SW480 (cell line): ENCODE measurements at regions not wholly inside any gene's neighbourhood (a gene's known extent, or its start where the extent isn't known, plus 50 kb on each side); places are given as distances from the start of the nearest gene placed in this dataset.

Source experiments
- DNase-seq: peaks from one replicate; pipeline ENCODE4 v3.0.0-alpha.2; 2016; ENCODE audit warnings: low spot score

DNA sequence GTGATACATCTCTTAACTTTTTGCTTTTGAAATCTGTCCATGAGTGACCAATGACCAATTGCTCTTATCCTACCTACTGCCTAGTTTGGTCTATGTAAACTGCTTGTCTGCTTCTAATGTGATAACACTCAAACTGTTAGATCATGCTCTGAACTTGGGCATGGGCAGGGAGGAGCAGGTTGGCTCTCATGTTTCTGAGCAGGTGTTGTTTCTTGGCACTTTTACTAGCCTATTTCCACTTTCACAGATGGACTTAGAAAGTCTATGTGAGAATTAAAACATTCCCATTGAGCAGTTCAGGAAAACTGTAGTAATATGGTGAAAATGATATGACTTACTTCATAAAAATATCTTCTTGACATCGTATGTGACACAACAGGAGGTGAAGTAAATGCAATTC lies 538.4 kb downstream of the HACE1 start:
- no peak for DNase-seq

DNA sequence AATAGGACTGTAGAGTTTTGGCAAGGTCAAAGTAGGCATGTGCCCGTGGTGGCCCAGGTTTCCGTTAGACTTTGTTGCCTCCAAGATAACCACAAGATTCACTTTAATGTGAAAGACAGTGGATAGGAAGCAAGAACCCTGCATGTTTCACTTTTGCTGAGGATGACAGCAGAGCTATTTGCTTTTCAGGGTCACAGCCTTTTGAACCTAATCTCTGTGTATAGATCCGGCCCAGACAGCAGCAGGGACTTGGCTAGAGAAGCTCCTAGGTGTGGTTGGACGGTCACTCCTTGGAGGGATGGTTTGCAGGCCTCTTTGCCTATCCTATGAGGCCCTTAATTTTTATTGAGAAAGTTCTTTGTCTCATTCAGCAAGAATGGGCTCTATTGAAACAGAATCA lies 538.8 kb downstream of the HACE1 start:
- no peak for DNase-seq

GRCh38 chr6:104312851-104313250 lies 546.9 kb downstream of the HACE1 start:
- no peak for DNase-seq

- no peak for DNase-seq
Measured at GRCh38 chr6:104306211-104306610, 553.5 kb downstream of the HACE1 start.

- DNase-seq, result no peak
Measured at GRCh38 chr6:104305206-104305605, 554.5 kb downstream of the HACE1 start.

- DNase-seq, result peak; percentile 8
Measured at GRCh38 chr6:104301951-104302350, 557.8 kb downstream of the HACE1 start.

DNA sequence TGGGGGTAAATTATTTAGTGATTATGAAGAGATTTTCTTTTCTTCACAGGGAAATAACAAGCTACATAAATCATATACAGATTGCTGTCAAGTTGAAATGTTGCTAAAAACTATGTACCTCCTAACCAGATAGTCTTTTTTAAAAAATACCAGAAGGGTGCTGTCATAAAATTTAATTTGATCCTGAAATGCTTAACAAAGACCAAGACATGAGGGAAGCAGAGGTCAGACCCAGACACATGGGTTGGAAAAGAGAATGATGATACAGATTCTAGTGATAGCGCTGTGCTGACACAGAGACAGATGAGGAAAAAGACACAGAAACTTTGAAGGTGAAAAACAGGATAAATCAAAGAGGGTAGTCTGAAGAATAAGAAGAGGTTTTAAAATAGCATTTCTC lies 573.1 kb downstream of the HACE1 start:
- no peak for DNase-seq

GRCh38 chr6:104284872-104285271 lies 574.8 kb downstream of the HACE1 start:
- DNase-seq, result no peak

DNA sequence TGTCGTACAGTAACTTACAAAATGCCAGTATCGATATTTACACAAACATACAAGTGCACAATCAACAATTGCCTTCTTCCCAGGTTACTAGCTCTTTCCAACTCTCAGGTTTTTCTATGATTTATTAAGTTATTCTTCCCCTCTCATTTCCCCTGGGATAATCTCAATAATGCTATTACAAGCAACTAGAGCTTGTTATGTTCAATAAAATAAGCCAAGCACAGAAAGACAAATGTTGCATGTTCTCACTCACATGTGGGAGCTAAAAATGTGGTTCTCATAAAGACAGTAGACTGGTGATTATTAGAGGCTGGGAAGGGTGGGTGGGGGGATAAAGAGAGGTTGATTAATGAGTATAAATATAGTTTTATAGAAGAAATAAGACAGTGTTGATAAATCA lies 577.1 kb downstream of the HACE1 start:
- no peak for DNase-seq

DNA sequence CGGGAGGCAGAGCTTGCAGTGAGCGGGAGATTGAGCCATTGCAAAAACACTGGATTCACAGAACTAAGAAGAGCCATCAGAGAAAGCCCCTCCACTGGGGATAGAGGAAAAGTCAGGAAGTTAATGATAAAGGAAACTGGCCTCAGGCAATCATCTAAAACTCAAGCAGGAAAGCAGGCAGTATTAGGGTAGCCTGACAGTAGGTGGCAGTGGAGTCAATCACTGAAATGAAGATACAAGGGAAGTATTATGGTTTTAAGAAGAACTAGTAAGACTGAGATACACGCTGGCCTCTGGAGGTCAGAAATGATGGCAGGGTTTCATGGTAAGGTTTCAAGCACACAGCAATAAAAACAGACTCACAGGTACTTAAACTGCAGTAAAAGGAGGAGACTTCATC lies 578.3 kb downstream of the HACE1 start:
- DNase-seq, result no peak

DNA sequence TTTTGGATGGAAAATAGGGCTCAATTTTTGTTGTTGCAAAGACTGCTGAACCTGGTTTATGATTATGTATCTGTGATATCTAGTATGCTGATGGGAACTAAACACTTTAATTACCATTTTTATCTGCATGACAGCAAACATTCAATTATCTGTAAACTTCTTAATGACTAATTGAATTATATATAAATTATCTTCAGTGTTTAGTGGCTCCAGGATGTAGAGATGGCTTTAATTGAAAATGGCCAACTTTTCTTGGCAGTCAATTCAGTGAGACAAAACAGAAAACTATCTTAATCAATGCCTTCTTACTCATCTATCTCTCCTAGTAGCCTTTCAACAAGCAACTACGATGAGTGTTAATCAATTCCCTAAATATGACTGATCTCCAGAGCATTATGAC lies 591.3 kb downstream of the HACE1 start:
- no peak for DNase-seq

DNA sequence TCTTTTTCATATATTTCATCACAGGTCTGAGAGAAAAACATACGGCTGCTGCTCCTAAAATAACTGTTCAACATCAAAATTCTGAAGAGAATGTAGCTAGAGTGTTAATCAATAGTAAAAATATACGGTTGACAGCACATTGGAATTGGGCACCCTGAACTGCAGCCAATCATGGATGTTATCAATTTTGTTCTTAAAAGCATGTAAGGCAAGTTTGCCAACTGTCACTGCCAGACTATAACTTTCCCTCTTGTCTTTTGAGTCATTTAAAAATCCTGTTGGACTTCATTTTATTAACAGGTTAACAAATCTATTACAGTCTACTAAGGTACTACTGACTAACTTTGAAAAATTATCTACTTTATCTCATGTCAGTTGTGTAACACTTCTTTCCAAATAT lies 592.8 kb downstream of the HACE1 start:
- DNase-seq, result no peak

DNA sequence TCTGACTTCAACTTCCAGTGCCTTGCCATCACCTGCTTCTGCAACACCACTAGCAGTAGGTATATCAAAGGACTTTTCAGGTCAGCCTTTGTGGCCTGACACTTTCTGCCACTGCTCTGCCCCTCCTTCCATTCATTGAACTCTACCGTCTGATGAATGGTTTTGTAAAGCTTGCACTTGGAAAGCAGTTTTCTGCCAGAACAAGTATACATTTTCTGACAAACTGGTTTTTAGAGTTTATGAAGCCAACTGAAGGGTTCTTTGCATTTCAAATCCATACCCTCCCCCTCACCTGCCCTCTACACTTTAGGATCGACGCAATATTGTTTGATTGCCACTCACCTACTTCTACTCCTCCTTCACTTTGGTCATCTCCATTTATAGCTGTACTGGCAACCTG lies 603.1 kb downstream of the HACE1 start:
- no peak for DNase-seq

- no peak for DNase-seq
Measured at GRCh38 chr6:104253236-104253635, 606.5 kb downstream of the HACE1 start.

DNA sequence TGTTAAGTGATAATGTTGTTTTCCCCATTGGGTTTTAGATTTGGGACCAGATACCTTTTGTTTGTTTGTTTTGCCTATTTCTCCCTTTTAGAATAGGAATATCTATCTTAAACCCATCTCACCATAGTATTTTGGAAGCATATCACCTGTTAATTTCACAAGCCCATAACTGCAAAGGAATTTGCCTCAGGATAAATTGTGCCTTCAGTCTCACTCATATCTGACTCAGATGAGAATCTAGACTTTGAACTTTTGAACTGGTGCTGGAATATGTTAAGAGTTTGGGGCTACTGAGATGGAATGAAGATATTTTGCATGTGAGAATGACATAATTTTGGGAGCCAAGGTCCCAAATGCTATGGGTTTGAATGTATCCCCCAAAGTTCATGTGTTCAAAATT lies 607.4 kb downstream of the HACE1 start:
- no peak for DNase-seq

GRCh38 chr6:104251651-104252050 lies 608.1 kb downstream of the HACE1 start:
- DNase-seq, result no peak

DNA sequence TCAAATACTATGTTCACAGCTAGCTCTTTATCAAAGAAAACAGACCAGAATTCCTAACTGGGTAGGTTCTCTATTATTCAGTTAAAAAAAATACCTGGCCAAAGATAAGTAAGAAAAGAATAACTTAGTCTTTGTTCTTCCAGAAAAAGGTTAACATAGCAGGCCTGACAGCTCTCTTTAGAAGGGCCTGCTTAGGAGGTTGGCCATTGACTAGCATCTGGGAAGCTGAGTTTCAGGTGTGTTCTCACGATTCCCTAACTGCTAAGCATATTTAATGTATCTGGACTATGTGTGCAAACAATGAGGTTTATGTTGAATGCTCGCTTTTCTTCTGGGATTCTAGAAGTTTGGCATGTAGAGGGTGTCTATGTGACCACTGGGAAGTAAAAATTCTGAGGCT lies 618.9 kb downstream of the HACE1 start:
- no peak for DNase-seq

DNA sequence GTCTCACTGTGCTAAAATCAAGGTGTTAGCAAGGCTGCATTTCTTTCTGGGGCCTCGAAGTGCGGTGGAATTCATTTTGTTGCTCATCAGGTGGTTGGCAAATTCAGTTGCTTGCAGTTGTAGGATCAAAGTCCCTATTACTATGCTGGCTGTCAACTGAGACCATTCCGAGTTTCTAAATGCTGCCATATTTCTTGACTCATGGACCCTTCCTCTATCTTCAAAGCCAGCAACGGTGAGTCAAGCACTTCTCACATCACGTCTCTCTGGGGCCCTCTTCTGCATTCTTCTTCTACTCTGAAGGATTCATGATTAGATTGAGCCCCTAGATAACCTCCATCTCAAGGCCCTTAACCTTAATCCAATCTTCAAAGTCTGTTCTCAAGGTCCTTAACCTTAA lies 619.7 kb downstream of the HACE1 start:
- DNase-seq, result no peak

DNA sequence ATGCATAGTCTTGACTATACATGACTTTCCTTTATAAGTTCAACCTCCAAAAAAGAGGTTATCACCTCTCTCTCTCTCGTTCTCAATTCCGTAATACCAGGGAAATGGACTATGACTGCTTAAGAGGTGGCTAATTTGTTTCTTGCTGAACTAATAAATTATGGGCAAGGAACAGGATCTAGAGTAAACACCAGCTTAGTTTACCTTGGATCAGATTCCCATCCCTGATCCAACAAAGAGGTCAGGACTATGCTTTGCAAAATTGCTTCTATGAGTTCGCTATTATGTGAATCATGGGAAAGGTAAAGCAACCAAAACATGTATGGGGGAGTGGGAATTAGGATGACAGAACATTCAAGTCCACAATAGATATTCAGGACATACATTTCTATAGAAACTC lies 630.7 kb downstream of the HACE1 start:
- no peak for DNase-seq

- DNase-seq, result no peak
Measured at GRCh38 chr6:104227508-104227907, 632.2 kb downstream of the HACE1 start.

DNA sequence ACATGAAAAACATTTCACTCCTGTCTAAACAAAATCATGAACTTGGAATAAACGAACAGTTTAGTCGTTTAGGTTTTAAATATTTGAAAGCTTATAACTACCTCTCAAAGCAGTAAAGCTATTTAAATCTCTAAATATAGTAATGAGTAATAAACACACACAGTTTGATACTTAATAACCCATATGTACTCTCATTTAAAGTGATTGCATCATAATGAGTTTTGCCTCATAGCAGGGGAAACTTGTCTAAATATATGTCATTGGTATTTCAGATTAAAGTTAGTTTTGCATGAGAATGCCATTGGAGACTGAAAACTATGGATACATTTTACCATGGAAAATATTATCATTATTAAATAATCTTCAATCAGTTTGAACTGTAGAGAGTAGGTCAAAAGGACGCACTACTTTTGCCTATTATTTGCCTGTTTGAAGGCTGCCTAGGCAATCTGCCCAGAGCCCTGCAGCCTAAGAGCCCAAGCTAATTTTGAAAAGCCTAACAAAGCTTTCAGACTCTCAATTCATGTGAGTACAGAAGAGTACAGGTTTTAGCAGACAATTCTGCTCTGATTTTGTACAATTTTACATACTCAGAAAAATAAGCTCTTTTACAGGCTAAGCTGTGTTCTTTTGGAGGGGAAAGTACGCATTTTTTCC lies 632.8 kb downstream of the HACE1 start:
- DNase-seq, result no peak

- no peak for DNase-seq
Measured at GRCh38 chr6:104218116-104218515, 641.6 kb downstream of the HACE1 start.

GRCh38 chr6:104214901-104215300 lies 644.8 kb downstream of the HACE1 start:
- no peak for DNase-seq

- no peak for DNase-seq
Measured at GRCh38 chr6:104212977-104213668, 646.6 kb downstream of the HACE1 start.
